DOHH2 (cell line): ENCODE measurements at regions not wholly inside any gene's neighbourhood (a gene's known extent, or its start where the extent isn't known, plus 50 kb on each side); places are given as distances from the start of the nearest gene placed in this dataset.

Experiments
- EZH2phosphoT487 ChIP-seq: fragments of 200-600 bp; sonication (generic); IDR thresholded peaks from 2 replicates; pipeline ENCODE4 v1.6.1; 2017; ENCODE audit warnings: borderline replicate concordance, mild to moderate bottlenecking, antibody characterized with exemption, low read length, moderate library complexity, mixed read lengths
- TF ChIP-seq, protein P1 (sequence below): fragments of 200-600 bp; sonication (generic); IDR thresholded peaks from one replicate; pipeline ENCODE4 v1.5.1; 2014; ENCODE audit warnings: antibody characterized with exemption, mild to moderate bottlenecking, low read depth, low read length; ENCODE audit not compliant: poor library complexity, severe bottlenecking

DNA sequence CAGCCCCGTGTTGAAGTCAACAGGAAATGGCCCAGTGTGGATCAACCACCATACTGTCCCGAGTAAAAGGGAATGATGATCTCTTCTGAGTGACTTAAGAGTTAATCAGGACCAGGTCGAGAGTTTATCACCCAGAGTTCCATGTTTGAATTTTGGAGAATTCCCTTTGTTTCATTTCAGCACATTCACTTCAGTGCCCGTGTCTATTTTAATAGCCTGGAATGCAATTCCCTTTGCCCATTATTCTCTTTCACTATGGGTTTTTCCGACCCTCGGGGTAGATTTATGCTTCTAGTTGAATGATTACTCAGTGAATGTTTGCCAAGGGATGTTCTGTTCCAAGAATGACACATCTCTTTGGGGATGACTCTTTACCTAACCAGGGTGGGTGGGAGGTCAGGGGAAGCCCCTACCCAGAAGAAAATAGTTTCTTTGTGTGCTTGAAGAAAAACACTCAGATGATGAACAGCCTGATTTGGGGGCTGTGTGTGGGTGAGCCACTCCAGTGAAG lies 594.9 kb downstream of the INHBA start:
- TF ChIP-seq, protein P1, sequence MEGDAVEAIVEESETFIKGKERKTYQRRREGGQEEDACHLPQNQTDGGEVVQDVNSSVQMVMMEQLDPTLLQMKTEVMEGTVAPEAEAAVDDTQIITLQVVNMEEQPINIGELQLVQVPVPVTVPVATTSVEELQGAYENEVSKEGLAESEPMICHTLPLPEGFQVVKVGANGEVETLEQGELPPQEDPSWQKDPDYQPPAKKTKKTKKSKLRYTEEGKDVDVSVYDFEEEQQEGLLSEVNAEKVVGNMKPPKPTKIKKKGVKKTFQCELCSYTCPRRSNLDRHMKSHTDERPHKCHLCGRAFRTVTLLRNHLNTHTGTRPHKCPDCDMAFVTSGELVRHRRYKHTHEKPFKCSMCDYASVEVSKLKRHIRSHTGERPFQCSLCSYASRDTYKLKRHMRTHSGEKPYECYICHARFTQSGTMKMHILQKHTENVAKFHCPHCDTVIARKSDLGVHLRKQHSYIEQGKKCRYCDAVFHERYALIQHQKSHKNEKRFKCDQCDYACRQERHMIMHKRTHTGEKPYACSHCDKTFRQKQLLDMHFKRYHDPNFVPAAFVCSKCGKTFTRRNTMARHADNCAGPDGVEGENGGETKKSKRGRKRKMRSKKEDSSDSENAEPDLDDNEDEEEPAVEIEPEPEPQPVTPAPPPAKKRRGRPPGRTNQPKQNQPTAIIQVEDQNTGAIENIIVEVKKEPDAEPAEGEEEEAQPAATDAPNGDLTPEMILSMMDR = no peak
- no peak for TF ChIP-seq EZH2phosphoT487
